HG02981 (cell line): ENCODE measurements at regions not wholly inside any gene's neighbourhood (a gene's known extent, or its start where the extent isn't known, plus 50 kb on each side); places are given as distances from the start of the nearest gene placed in this dataset.

Experiments used
- ATAC-seq: cut with Tn5 transposase; IDR thresholded peaks from one replicate; pipeline ENCODE4 v1.9.1; 2021; ENCODE audit warnings: mild to moderate bottlenecking, moderate library complexity; ENCODE audit not compliant: unreplicated experiment

DNA sequence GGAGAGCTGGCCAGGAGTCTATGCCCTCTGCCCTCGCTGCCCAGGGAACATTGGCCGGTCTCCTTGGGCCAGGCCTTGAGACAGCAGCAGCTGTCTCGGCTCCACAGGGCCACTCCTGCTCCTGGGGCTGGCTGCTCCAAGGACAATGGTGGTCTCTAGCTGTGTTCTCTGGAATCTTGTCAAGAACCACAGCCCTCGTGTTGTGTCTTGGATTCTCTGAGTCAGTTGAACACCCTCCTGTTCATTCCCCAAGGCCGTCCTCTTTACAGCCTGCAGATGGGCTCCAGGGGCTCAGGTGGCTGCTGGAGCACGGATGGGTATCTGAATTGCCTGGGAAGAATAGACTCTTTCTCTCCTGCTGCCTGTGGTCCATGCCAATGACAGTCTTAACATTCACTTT lies 511.1 kb downstream of the GLRX3 start:
- no peak for ATAC-seq

DNA sequence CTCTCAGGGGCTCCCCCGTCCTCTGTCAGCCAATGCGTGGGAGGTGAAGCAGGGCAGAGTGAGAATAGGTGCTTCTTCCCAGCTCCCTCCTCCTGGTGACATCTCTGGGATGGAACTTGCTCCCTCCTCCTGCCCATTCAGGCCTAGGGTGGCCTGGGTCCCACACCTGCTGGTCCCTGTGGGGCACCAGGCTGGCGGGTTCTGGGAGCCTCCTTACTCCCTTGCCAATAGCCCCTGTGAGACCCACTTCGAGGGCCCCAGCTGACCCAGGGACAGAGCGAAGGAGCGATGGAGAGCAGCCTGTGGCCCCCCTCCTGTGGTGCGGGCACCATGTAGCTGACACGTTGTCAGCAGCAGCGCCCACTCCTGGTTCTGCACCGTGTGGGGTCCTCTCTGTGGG lies 512.6 kb downstream of the GLRX3 start:
- ATAC-seq = no peak

DNA sequence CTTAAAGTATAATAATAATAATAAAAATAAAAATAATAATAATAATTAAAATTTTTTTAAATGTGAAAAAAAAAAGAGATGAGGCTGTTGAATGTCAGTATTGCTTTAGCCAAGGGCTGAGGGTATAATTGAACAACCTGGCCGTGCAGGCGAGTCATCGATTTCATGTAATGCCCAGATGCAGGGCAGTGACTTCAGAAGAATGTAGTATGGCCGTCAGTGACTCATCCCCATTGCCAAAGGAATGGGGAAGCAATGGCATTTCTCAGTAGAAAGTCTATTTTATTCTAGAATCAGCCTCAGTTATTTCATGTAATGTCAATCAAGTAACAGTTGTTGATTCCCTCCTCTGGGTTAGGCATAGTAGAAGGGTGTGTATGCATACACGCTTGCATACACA lies 516.4 kb downstream of the GLRX3 start:
- ATAC-seq = no peak

DNA sequence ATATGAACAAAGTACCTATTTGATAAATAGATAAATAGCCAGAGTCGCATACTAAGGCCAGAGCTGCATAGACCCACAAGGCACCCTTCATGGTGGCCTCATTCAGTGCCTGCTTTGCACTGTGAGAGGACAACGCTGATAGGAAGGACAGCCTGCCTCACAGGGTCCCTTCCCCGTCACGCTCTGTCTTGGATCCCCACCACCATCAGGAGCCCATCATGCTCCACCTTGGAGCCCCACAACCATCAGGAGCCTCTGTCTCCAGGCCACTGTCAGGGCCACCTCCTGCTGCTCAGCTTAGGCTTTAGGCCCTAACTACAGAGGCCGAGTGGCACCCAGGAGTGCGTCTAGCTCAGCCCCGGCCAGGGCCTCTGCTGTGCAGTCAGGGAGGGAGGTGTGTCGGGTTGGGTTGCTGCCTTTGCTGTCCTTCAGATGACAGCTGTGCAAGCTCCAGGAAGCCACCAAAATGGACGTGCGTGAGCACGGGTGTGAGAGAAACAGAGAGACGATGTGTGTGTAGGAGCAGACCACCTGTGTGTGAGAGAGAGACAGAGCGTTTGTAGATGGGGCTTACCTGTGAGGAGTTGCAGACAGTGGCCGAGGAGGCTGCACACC lies 516.9 kb downstream of the GLRX3 start:
- ATAC-seq = no peak

DNA sequence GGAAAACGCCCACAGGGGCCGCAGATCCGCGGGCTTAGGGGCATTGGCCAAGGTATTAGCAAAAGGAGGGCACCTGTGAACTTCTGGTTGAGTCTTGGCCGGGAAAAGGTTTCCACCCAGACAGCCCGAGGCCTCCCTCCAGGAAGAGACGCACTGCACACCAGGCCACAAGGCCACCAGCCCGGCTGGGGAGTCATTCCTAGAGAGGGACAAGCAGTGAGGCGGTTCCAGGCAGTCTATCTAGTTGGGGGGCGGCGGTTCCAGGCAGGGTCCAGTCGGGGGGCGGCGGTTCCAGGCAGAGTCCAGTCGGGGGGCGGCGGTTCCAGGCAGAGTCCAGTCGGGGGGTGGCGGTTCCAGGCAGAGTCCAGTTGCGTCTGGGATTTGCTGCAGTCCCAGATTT lies 518.5 kb downstream of the GLRX3 start:
- no peak for ATAC-seq

DNA sequence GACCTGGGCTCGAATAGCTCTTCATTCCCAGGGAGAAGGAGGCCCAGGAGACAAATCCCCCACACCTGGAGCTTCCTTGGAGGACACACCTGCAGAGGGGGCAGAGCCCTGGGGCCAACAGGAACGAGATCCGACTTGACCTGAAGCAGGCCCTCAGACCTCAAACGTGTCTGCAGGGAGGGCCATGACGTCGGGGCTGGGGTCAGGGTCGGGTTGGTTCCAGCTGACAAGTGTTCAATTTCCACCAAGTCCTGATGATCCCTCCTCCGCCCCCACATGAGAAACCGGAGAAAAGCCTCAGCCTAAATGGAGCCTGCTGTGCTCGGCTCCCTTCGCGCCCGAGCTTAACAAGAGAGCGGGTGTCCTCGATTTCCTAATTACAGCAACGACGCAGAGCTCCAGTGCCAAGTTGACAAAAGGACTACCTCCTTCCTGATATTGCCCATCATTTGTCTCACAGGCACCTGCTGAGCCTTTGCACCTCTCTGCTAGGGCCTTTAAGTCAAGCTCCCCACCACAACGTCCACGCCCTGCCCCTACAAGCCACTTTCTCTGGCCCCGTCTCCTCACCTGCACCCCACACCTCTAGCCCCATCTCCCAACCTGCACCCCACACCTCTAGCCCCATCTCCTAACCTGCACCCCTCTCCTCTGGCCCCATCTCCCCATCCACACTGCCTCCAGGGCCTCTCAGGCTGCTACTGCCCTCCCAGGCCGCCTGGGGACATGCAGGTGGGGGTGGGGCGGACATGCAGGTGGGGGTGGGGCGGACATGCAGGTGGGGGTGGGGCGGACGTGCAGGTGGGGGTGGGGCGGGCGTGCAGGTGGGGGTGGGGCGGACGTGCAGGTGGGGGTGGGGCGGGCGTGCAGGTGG lies 519.4 kb downstream of the GLRX3 start:
- no peak for ATAC-seq

DNA sequence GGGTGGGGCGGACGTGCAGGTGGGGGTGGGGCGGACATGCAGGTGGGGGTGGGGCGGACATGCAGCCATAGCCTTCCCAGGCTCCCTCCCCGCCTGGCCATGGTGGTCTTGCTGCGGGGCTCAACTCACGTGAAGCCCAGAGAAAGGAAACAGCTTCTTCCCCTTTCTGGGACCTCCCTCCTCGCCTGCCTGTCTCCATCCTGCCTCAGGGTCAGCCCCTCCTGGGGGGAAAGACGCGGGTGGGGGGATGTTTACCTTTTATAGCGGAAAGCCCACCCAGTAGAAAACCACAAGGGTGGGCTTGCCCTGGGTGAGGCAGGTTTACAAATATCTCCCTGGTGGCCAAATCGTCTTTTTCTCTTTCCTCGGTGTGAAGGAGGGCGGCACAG lies 520.0 kb downstream of the GLRX3 start:
- ATAC-seq = no peak

DNA sequence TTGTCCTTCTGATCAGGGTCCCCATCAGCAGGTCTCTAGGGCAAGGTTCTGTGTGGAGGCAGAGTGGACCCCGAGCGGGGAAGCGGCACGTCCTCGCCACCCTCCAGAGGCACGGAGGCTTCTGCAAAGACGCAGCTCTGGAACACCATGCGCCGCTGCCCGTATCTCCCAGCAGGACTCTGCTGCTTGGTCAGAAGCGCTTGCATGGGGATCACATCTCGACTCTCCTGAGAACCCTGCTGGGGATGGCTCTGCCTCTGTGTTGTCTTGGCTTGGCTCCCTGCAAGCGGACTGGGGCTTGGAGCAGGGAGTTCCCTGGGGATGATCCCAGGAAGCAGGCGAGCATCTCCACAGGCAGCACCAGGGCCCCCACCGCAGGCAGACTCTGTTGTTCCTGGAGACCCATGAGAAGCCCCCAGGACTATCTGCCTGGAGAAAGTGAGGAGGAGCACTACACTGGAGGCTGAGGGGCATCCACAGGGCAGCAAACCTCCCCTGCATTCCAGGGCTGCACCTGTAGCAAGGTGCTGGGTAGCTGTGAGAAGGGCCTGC lies 520.5 kb downstream of the GLRX3 start:
- no peak for ATAC-seq

DNA sequence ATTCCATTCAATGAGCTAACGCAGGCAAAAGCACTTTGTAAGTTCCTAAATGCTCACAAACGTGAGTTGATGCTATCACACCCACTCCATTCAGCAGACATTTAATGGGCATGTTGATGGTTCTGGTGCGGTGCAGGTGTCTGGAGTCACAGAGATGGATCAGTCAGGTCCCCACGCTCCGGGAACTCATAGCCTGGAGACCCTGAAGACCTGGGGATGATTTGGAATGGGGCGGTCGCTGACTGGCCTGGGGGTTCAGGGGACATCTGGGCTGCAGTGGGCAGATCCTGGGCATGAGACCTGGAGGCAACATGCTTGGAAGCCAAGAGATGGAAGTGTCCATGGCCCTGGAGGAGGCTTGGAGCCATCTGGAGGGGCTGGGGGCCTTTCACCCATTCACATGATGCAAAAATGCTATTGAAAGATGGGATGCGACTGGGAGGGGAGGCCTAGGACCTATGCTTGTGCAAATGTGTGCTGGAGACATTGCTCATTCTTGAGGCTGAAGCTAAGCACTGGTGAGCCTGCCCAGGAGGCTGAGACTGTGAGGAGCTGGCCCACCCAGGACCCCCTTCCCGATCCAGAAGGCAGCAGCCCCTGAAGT lies 522.6 kb downstream of the GLRX3 start:
- no peak for ATAC-seq

DNA sequence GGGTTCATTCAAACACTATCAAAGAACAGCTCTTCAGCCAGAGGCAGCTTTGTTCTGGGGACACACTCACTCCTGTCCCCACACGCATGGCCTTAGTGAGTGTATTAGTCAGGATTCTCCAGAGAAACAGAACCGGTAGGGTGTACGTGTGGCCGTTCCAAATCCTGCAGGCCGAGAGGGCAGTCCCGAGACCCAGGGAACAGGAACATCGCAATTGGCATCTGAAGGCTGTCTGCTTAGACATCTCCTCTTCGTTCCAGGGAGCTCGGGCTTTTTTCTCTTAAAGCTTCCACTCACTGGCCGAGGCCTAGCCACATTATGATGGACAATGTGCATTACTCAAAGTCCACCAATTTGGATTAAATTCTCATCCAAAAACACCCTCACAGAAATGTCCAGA lies 523.3 kb downstream of the GLRX3 start:
- ATAC-seq = no peak

DNA sequence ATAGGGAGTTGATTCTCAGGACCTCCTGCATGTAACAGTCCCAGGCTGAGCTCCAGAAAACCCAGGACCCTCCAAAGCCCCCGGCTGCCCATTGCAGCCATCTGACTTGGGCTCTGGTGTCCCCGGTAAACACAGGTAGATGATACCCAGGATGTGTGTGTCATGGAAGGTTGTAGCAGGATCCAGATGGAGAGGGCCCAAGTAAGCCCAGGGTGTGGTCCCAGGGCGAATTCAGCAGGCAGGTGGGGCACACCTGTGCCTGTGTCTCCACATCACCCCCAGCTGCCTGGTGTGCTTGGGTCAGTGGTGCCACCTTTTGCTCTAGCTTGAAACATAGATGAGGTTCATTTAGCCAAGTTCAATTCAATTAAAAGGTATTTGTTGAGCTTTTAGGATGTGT lies 524.1 kb downstream of the GLRX3 start:
- ATAC-seq = no peak

DNA sequence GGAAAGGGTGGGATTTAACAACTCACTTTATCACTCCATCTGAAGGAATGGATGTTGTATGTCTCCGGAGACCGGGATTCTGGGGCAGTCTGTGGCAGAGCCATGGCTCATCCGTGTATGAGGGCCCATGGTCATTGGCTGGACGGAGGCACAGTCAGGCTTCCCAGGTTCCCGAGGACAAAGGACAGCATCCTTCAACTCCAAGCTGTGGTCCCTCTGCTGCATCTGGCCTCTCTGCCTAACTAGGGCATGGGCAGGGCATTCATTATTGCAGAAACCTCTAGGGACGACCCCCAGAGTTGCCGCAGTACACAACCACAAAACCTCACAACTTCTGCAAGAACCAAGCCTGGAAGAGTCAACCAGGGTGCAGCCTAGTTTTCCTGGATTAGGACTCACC lies 525.2 kb downstream of the GLRX3 start:
- ATAC-seq = no peak

DNA sequence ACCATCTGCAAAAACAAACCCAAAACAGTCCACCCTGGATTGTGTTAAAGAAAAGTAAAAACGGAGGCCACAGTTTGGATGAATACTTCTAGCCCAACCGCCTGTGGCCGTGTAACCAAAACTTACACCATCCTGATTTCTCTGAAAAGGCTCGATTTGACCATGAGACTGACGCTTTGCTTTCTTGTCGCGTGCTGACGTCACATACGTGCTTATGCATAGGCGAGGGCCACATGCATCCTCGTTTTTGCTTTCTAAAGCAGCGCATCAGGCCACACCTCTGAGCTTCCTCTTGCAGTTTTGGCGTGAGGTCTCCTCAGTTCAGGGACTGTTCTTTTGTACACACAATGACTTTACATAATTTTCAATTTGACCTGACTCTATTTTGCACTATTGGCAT lies 526.6 kb downstream of the GLRX3 start:
- no peak for ATAC-seq

DNA sequence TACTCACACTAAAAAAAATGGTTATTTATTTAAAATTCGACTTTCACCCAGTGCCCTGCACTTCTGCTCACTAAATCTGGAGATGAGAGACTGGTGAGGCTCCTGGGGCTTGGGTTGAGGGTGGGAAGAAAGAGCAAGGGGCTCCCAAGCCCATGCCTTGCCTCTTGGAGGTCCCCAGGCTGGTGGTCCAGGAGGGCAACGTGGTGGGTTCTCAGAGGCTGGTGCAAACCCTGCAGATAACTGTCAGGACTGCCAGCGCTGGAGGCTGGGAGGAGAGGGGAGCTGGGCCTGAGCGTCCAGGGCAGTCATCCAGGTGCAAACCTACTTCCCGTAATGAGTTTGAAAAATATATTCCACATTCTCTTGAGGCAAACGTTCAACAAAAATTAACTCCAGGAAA lies 528.3 kb downstream of the GLRX3 start:
- ATAC-seq = no peak

DNA sequence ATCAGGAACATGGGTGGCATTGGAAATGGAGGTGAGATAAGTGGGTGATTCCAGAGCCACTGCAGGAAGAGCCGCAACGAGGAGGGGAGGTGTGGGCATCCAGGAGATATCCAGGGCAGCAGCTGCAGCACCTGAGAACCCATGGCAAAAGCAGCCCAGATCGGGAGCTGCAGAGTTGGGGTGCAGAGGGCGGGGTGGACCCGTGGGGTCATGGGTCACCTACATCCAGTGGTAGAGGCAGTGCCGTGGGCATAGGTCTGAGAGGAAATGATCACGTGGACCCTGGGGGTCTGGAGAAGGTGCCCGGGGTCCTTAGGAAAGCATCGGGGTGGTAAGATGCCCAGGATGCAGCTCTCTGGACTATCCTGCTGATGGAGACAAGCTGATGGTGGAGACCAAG lies 530.0 kb downstream of the GLRX3 start:
- ATAC-seq = no peak

DNA sequence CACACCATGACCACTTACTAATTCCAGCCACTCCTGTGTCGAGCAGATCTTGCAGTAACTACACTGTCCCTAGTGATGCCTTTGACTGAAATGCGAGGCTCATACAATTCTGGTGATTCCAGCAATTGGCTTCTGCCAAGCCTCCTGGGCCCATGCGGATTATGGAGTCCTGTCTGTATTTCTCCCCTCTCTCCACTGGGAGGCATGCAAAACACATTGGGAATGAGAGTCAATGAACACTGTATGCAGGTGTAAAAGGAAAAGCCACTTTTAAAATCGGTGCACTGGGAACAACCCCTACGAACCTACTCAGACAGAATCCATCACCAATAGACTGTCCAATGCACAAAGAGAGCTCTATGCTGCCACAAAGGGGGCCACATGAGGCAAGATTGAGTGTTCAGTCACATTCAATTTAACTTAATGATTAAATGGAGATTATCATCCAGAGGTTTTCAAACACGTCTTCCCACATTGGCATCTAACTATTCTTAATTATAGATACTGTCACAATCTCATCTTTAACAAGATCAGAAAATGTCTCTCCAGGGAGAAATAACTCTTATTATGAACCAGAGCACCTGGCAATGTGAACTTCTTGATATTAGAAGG lies 550.6 kb downstream of the GLRX3 start:
- ATAC-seq = no peak

DNA sequence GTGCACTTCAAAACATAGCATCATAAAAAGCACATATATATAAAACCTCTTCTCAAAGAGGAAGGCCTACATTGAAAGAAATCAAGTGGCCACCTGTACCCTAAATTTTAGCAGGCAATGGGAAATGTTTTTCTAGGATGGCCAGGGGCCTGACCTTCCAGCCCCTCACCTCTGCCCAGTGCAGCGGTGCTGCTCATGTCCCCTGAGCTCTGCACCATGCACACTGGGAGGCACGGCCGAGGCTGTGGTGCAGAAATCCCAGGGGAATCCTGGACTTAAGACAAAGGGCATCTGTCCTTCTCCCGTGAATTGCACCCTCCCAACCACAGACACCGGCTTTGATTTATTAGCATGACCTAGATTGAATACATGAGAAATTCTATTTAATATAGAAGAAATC lies 551.4 kb downstream of the GLRX3 start:
- no peak for ATAC-seq

DNA sequence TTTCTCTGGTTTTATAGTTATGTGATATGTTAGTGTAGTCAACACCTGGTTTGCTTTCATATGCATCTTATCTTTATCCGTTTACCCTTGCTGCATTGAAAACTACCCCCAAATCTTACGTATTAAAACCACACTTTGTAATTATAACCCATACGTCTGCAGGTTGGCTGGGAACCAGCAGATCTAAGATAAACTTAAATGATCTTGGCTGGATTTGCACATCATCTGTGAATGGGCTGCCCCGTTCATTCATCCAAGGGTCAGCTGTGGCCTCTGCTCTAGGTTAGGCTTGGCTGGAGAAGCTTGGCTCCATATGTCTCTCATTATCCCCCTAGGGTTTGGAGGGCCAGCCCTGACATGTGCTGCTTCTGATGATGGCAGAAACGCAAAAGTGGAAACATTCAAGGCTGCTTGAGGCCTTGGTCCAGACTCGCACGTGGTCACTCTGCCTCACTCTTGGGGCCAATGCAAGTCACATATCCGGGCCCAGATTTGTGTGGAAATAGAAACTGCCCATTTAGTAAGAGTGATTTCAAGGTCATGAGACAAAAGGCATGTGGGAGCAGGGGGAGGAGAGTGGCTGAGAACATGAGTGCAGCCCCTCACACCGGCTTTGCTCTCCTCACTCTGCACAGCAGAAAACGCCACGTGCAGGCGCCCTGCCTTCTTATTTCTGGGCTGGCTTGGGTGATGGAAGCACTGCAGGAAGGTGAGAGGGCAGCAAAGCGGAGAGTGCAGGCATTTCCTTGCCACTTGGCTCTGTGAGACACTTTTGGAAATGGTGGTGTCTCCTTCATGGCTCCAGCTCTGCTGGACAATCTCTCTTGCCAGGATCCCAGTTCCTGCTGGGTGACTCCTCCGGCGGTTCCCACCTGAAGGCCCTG lies 553.8 kb downstream of the GLRX3 start:
- no peak for ATAC-seq

DNA sequence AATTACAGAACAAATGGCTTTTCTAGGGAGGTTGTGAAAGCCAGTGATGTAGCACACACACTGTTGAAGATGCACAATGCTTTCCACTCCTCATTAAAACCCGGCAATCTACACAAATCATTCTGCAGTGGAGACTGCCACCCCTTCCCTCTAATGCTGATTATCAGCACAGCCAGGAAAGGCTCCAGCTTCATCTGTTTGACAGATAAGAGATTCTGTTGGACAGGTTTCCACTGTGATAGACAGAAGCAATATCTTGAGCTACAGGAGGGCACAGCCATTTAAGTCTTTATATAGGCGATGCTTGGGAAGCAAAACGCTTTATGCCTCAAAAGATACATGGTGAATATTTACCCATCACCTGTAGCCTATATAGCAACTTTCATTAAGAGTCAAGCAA lies 555.6 kb downstream of the GLRX3 start:
- ATAC-seq = no peak

DNA sequence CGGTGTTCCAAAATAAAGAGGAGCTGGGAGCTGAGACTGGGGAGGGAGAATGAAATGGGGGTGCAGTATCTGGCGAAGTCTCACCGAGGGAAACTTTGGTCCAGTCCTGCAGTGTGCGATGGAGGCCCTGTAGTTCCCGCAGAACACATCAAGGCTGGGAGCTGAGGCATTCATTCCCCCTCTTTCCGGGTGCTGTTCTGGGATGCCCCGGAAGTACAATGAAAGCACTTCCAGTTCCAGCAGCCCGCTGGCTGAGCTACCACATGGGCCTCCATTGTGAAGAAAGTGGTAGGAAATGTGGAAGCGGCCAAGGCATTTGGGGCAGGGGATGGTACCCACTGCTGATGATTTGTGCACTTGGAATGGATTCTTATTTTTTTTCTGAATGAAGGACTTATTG lies 560.7 kb downstream of the GLRX3 start:
- ATAC-seq = no peak
